Activated B cell treated with CpG ODN at 0.5 μM for 24 hours (primary cell): ENCODE measurements at regions not wholly inside any gene's neighbourhood (a gene's known extent, or its start where the extent isn't known, plus 50 kb on each side); places are given as distances from the start of the nearest gene placed in this dataset.

Source experiments
- ATAC-seq: fragments of 200-7000 bp; cut with Tn5 transposase; one replicate; pipeline ENCODE4 v1.10.0; 2021; ENCODE audit warnings: low read depth, mild to moderate bottlenecking, moderate library complexity
- CTCF ChIA-PET: fragments of 350-600 bp; sonication (Branson Sonifier 250); formaldehyde crosslinking; loops from one replicate; lab custom pipeline; 2021; ENCODE audit warnings: antibody characterized with exemption; lab: Charles Lee
- POLR2A ChIA-PET: fragments of 350-600 bp; sonication (Branson Sonifier 250); formaldehyde crosslinking; loops from one replicate; lab custom pipeline; 2021; ENCODE audit warnings: antibody characterized with exemption; lab: Charles Lee
- DNase-seq: peaks from one replicate; pipeline ENCODE4 v3.0.0; 2022
- H3K27ac Mint-ChIP-seq: one replicate; pipeline ENCODE4 v1.8.0; 2020; ENCODE audit warnings: mixed read lengths
- H3K27me3 Mint-ChIP-seq: one replicate; pipeline ENCODE4 v1.8.0; 2021; ENCODE audit warnings: mixed read lengths
- H3K36me3 Mint-ChIP-seq: one replicate; pipeline ENCODE4 v1.8.0; 2021; ENCODE audit warnings: low read depth, mixed read lengths
- H3K4me1 Mint-ChIP-seq: one replicate; pipeline ENCODE4 v1.8.0; 2021; ENCODE audit warnings: mixed read lengths
- H3K4me3 Mint-ChIP-seq: one replicate; pipeline ENCODE4 v1.8.0; 2020; ENCODE audit warnings: mild to moderate bottlenecking, mixed read lengths
- H3K9me3 Mint-ChIP-seq: one replicate; pipeline ENCODE4 v1.8.0; 2020; ENCODE audit warnings: mixed read lengths
- CTCF ChIP-seq: fragments of 200-600 bp; IDR thresholded peaks from one replicate; pipeline ENCODE4 v1.8.0; 2022; ENCODE audit warnings: antibody characterized with exemption, mild to moderate bottlenecking
- intact Hi-C: fragments of 100-400 bp; cut with micrococcal nuclease; formaldehyde crosslinking; loops from one replicate; pipeline ENCODE4 v1.15.1; 2024

- H3K27ac Mint-ChIP-seq, result no peak overlapping the region
- CTCF ChIA-PET, result no interaction called here
- no peak for TF ChIP-seq CTCF
- H3K27me3 Mint-ChIP-seq, result no peaks in the 10 kb centered on the region
- H3K4me3 Mint-ChIP-seq, result no peak overlapping the region
- no peaks in the 10 kb centered on the region for H3K4me1 Mint-ChIP-seq
- no peaks in the 10 kb centered on the region for H3K36me3 Mint-ChIP-seq
- DNase-seq, result no peak
- intact Hi-C loops, result no loop called here
- POLR2A ChIA-PET, result no interaction called here
- no peak for ATAC-seq
- no peaks in the 10 kb centered on the region for H3K9me3 Mint-ChIP-seq
Measured at GRCh38 chr16:73251608-73252007, 203.7 kb upstream of the ZFHX3 start.

GRCh38 chr16:73248316-73248715, 200.4 kb upstream of the ZFHX3 start:
- H3K9me3 Mint-ChIP-seq, result no peaks in the 10 kb centered on the region
- intact Hi-C loops, result no loop called here
- ATAC-seq (no peak), DNase-seq (no peak)
- no peaks in the 10 kb centered on the region for H3K4me1 Mint-ChIP-seq
- H3K27me3 Mint-ChIP-seq, result no peaks in the 10 kb centered on the region
- CTCF ChIA-PET, result no interaction called here
- no peak overlapping the region for H3K4me3 Mint-ChIP-seq
- no peaks in the 10 kb centered on the region for H3K36me3 Mint-ChIP-seq
- no peak overlapping the region for H3K27ac Mint-ChIP-seq
- POLR2A ChIA-PET, result no interaction called here
- TF ChIP-seq CTCF, result no peak

GRCh38 chr16:73240920-73241319, 193.0 kb upstream of the ZFHX3 start:
- intact Hi-C loops, result no loop called here
- Mint-ChIP-seq H3K27me3 (no peaks in the 10 kb centered on the region), H3K27ac (no peak overlapping the region), H3K4me1 (no peaks in the 10 kb centered on the region), H3K9me3 (no peaks in the 10 kb centered on the region), H3K36me3 (no peaks in the 10 kb centered on the region), H3K4me3 (no peak overlapping the region)
- TF ChIP-seq CTCF, result no peak
- ChIA-PET CTCF (no interaction called here), POLR2A (no interaction called here)
- no peak for DNase-seq
- ATAC-seq, result no peak

- no peaks in the 10 kb centered on the region for H3K9me3 Mint-ChIP-seq
- H3K4me1 Mint-ChIP-seq, result no peaks in the 10 kb centered on the region
- ATAC-seq (no peak), DNase-seq (no peak)
- no peaks in the 10 kb centered on the region for H3K27me3 Mint-ChIP-seq
- intact Hi-C loops, result no loop called here
- no peak overlapping the region for H3K4me3 Mint-ChIP-seq
- CTCF ChIA-PET, result no interaction called here
- no peak overlapping the region for H3K27ac Mint-ChIP-seq
- POLR2A ChIA-PET, result interaction anchor here (0.6 kb wide), 1 partner anchor 453 kb away, joined by 3 read pairs; no protein-coding TSS in a partner anchor
- no peak for TF ChIP-seq CTCF
- no peaks in the 10 kb centered on the region for H3K36me3 Mint-ChIP-seq
Measured at GRCh38 chr16:73237601-73238000, 189.7 kb upstream of the ZFHX3 start.

GRCh38 chr16:73234496-73234895, 186.6 kb upstream of the ZFHX3 start:
- no peak for DNase-seq
- Mint-ChIP-seq H3K36me3 (no peaks in the 10 kb centered on the region), H3K27me3 (no peaks in the 10 kb centered on the region), H3K9me3 (no peaks in the 10 kb centered on the region), H3K27ac (no peak overlapping the region), H3K4me1 (no peaks in the 10 kb centered on the region), H3K4me3 (no peak overlapping the region)
- POLR2A ChIA-PET, result no interaction called here
- ATAC-seq, result no peak
- CTCF ChIA-PET, result no interaction called here
- no peak for TF ChIP-seq CTCF
- intact Hi-C loops, result no loop called here
